ENCODE measurements at regions not wholly inside any gene's neighbourhood (a gene's known extent, or its start where the extent isn't known, plus 50 kb on each side); places are given as distances from the start of the nearest gene placed in this dataset.

DNA sequence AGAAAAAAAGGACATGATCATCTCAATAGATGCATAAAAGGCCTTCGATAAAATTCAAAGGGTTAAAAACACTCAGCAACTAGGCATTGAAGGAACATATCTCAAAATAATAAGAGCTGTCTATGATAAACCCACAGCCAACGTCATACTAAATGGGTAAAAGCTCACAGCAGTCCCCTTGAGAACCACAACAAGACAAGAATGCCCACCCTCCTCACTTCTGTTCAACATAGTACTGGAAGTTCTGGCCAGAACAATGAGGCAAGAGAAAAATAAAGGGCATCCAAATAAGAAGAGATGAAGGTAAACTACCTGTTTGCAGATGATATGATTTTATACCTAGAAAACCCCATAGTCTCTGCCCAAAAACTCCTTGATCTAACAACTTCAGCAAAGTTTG lies 619.7 kb upstream of the LMCD1 start:
- Histone ChIP-seq H3K4me2 (ENCODE audit: insufficient read depth, low read length) (no peak overlapping the region), H3K27me3 (ENCODE audit: control insufficient read depth in 2 of 2, insufficient read depth in 2 of 2, low read length in 2 of 2) (no peaks in the 10 kb centered on the region), H3K4me1 (ENCODE audit: control insufficient read depth, extremely low read depth, insufficient read depth, low read length) (peaks cover 9% of the 10 kb centered on the region), H3K36me3 (ENCODE audit: control insufficient read depth in 2 of 2, extremely low read depth in 1 of 2, insufficient read depth in 2 of 2, low read length in 2 of 2) (no peaks in the 10 kb centered on the region), H2AFZ (ENCODE audit: low read depth, low read length) (no peak overlapping the region), H3K4me3 (replicated peaks in 1 of 3; ENCODE audit: insufficient read depth in 1 of 3, low read depth in 1 of 3, low read length in 3 of 3) (no peak overlapping the region), H3K9ac (replicated peaks; ENCODE audit: extremely low read depth, insufficient read depth, low read length) (no peak overlapping the region), H3K27ac (ENCODE audit: insufficient read depth, low read depth, low read length) (no peak overlapping the region), H3K79me2 (ENCODE audit: control insufficient read depth, insufficient read depth, low read length) (no peaks in the 10 kb centered on the region), H4K20me1 (replicated peaks; ENCODE audit: control insufficient read depth, extremely low read depth, insufficient read depth, low read length) (no peaks in the 10 kb centered on the region), H3K9me1 (replicated peaks; ENCODE audit: control insufficient read depth, extremely low read depth, insufficient read depth, low read length) (no peaks in the 10 kb centered on the region), H3K9me3 (replicated peaks; ENCODE audit: control insufficient read depth, insufficient read depth, low read length) (no peaks in the 10 kb centered on the region)
- ChIA-PET POLR2A (no interaction called here), CTCF (no interaction called here)
- FAIRE-seq = no peak
- dilution Hi-C loops (cut with MboI; ENCODE audit: extremely low pct_ligation_motif_present, low sequenced_read_pairs) = no loop called here
- intact Hi-C loops (cut with micrococcal nuclease) = no loop called here
- no TSS peak for BruUV-seq (replicated peaks)
- TF ChIP-seq, protein P1, sequence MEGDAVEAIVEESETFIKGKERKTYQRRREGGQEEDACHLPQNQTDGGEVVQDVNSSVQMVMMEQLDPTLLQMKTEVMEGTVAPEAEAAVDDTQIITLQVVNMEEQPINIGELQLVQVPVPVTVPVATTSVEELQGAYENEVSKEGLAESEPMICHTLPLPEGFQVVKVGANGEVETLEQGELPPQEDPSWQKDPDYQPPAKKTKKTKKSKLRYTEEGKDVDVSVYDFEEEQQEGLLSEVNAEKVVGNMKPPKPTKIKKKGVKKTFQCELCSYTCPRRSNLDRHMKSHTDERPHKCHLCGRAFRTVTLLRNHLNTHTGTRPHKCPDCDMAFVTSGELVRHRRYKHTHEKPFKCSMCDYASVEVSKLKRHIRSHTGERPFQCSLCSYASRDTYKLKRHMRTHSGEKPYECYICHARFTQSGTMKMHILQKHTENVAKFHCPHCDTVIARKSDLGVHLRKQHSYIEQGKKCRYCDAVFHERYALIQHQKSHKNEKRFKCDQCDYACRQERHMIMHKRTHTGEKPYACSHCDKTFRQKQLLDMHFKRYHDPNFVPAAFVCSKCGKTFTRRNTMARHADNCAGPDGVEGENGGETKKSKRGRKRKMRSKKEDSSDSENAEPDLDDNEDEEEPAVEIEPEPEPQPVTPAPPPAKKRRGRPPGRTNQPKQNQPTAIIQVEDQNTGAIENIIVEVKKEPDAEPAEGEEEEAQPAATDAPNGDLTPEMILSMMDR (IDR thresholded peaks at IDR 0.05; ENCODE audit: extremely low read depth in 1 of 2, insufficient read depth in 1 of 2, low read depth in 1 of 2, low read length in 2 of 2) = no peak
- TF ChIP-seq MAX (IDR thresholded peaks at IDR 0.05; ENCODE audit: insufficient read depth, insufficient read length) (no peak), POLR2A (IDR thresholded peaks at IDR 0.05; ENCODE audit: low read depth, low read length) (no peak), JUN (IDR thresholded peaks at IDR 0.05; ENCODE audit: borderline replicate concordance, insufficient read depth, insufficient read length, low read depth) (no peak), GATA2 (IDR thresholded peaks at IDR 0.05; ENCODE audit: insufficient read depth, insufficient read length, low read depth, low read length) (no peak), POLR2AphosphoS5 (IDR thresholded peaks at IDR 0.05; ENCODE audit: insufficient read depth, low read depth, low read length) (no peak), MYC (IDR thresholded peaks at IDR 0.05; ENCODE audit: low read depth, low read length) (no peak), FOS (IDR thresholded peaks at IDR 0.05; ENCODE audit: borderline replicate concordance, insufficient read depth, low read length) (no peak), EZH2 (IDR thresholded peaks at IDR 0.05; ENCODE audit: borderline replicate concordance, low read depth, low read length, severe bottlenecking) (no peak)
- no peak for DNase-seq (ENCODE audit: low read depth, low spot score)

Data from endothelial cell of umbilical vein (primary cell).